ENCODE measurements at regions not wholly inside any gene's neighbourhood (a gene's known extent, or its start where the extent isn't known, plus 50 kb on each side); places are given as distances from the start of the nearest gene placed in this dataset.

DNA sequence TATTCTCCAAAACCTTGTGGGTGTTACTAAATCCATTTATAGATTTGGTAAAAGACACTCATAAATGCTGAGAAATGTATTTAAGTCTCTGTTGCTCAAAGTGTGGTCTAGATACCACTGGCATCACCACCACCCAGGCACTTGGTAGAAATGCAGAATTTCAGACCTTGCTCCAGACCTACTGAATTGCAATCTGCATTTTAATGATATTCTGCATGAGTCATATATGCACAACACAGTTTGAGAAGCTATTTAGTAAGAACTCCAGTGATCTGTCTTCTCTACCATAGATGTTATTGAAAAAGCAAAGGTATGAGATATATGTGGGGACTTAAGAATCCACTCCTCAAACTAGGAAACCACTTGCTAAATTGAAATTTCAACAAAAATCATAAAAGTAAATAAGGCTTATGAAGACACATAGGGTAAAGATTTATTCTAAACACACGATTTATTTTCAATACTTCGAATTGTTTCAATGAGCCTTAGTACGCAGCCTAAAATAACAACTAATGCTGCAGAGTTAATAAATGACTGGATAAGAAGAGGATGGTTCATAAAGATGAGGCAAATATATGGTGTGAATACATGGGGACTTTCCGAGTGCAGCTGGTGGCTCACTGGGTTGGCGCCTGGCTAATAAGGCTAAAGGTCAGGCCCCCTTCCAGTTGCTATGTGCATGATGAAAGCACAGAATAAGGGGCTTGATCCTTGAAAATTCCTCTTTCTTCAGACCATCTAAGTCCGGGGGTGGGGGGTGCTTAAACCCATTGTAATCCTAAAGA lies 813.3 kb downstream of the NR2F2 start:
- no peak overlapping the region for H2AFZ ChIP-seq (ENCODE audit: low read length, unreplicated experiment)
- no peak overlapping the region for H3K4me3 ChIP-seq (ENCODE audit: low read depth, low read length)
- H3K79me2 ChIP-seq (ENCODE audit: control insufficient read depth, insufficient read depth, low read length, unreplicated experiment): no peaks in the 10 kb centered on the region
- no peaks in the 10 kb centered on the region for H3K27me3 ChIP-seq (ENCODE audit: insufficient read depth, low read length)
- no peaks in the 10 kb centered on the region for H3K4me1 ChIP-seq (ENCODE audit: control insufficient read depth, insufficient read depth, low read length, unreplicated experiment)
- H3K27ac ChIP-seq (ENCODE audit: low read depth, low read length): no peak overlapping the region
- H3K36me3 ChIP-seq (ENCODE audit: insufficient read depth, low read length): no peaks in the 10 kb centered on the region

DNA sequence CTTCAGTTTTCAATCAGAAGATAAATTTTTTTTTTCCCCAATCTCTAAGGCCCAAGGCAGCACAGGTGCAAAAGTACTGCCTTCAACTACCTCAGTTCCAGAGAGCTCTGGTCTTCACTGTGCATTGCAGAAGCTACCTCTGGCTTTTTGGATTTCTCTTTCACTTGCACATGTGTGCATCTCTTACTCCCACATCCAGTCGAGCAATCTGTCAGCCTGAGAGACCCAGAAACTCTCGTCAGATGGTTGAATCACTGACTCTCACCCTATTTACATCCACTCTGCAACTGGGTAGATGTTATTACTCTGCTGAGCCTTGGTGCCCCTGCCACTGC lies 813.8 kb downstream of the NR2F2 start:
- Histone ChIP-seq H3K36me3 (ENCODE audit: insufficient read depth, low read length) (no peaks in the 10 kb centered on the region), H2AFZ (ENCODE audit: low read length, unreplicated experiment) (no peak overlapping the region), H3K4me1 (ENCODE audit: control insufficient read depth, insufficient read depth, low read length, unreplicated experiment) (no peaks in the 10 kb centered on the region), H3K79me2 (ENCODE audit: control insufficient read depth, insufficient read depth, low read length, unreplicated experiment) (no peaks in the 10 kb centered on the region), H3K4me3 (ENCODE audit: low read depth, low read length) (no peak overlapping the region), H3K27me3 (ENCODE audit: insufficient read depth, low read length) (no peaks in the 10 kb centered on the region), H3K27ac (ENCODE audit: low read depth, low read length) (no peak overlapping the region)

DNA sequence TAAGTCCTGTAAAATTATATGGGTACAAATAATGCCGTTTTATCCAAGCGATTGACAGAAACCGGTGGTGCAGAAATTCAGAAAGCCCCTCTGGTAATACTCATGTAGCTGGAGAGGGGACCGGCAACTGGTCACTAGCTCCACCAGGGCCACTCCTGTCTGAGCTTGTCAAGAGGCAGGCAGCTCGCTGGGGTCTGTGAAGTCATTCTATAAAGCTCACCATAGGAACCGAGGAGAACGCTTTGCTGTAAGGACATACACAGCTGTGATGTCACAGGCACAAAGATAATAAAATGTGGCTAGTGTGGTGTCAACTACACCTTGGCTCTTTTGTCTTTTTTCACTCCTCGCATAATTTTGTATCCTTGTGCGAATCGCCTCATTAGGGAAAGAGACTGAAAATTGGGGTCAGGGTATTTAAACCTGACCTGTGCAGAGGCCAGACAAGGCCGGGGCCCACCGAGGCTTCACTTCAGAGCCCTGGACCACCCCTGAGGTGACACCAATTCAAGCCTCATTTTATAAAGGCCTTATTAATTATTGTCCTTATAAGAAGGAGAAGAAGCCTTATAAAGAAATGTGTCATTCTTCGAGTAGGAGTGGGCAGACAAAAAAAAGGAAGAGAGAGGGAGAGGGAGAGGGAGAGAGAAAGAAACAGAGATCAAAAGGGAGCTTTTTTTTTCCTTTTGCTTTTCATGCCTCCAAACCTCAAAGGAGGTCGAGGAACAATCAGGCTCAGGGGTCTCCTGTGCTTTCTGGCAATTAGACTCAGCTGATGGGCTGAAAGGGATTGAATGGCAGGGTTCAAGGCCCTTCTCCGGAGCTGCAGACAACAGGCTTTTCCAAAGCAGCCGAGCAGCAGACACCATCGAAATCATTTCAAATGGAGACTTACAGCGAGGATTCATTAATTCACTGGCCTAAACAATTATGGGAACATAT lies 813.3 kb upstream of the ARRDC4 start:
- no peaks in the 10 kb centered on the region for H3K27me3 ChIP-seq (ENCODE audit: insufficient read depth, low read length)
- H3K36me3 ChIP-seq (ENCODE audit: insufficient read depth, low read length): no peaks in the 10 kb centered on the region
- no peaks in the 10 kb centered on the region for H3K79me2 ChIP-seq (ENCODE audit: control insufficient read depth, insufficient read depth, low read length, unreplicated experiment)
- no peak overlapping the region for H3K4me3 ChIP-seq (ENCODE audit: low read depth, low read length)
- H3K4me1 ChIP-seq (ENCODE audit: control insufficient read depth, insufficient read depth, low read length, unreplicated experiment): no peaks in the 10 kb centered on the region
- H3K27ac ChIP-seq (ENCODE audit: low read depth, low read length): no peak overlapping the region
- H2AFZ ChIP-seq (ENCODE audit: low read length, unreplicated experiment): no peak overlapping the region

DNA sequence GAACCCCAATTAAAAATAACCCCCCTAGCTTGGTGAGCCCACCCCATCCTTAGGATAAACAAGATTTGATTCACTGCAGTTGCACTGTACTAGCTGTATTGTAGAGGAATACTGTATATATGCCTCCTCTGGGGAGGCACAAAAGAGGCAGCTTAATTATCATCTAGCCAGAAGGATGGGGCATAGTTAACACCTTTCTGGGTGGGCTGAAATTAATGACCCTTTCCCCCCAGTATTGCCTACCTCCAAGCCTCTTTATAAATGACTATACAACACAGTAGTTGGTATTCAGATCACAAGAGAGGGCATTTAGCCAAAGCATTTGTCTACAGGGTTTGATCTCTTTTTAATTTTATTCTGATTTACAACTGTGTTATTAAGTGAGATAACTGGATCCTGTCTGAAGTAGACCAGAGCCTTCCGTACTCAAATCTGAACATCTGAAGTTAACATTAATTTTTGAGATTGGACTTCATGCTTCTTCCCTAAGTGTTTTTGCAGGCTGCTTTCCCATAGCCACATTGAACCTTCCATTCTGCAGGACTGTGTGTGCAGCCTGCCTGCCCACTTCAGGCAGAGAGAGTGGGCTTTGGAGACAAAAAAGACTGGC lies 807.0 kb upstream of the ARRDC4 start:
- Histone ChIP-seq H2AFZ (ENCODE audit: low read length, unreplicated experiment) (no peak overlapping the region), H3K36me3 (ENCODE audit: insufficient read depth, low read length) (no peaks in the 10 kb centered on the region), H3K4me1 (ENCODE audit: control insufficient read depth, insufficient read depth, low read length, unreplicated experiment) (no peaks in the 10 kb centered on the region), H3K4me3 (ENCODE audit: low read depth, low read length) (no peak overlapping the region), H3K27ac (ENCODE audit: low read depth, low read length) (no peak overlapping the region), H3K27me3 (ENCODE audit: insufficient read depth, low read length) (no peaks in the 10 kb centered on the region), H3K79me2 (ENCODE audit: control insufficient read depth, insufficient read depth, low read length, unreplicated experiment) (no peaks in the 10 kb centered on the region)

DNA sequence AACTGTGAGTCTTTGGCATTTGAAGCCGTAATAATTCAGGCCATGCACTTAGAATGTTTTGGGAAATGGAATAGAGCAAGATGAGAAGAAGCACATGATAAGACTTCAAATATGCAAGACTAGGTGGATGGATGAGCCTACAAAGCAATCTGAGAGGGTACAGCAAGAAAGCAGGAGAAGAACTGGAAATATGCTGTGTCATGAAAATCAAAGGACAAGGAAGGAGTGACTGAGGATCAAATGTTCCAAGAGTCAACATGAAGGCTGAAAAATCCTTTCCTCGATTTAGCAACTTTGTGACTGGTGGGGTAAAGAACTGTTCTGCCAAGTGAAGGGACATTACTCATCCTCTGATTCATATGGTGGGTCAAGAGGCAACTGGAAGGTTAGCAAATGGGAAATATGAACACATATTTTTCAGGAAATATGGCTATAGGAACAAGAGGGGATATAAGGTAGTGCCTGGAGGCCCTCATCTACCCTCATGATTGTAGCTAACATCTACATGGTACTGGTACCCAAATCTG lies 803.7 kb upstream of the ARRDC4 start:
- H2AFZ ChIP-seq (ENCODE audit: low read length, unreplicated experiment): no peak overlapping the region

DNA sequence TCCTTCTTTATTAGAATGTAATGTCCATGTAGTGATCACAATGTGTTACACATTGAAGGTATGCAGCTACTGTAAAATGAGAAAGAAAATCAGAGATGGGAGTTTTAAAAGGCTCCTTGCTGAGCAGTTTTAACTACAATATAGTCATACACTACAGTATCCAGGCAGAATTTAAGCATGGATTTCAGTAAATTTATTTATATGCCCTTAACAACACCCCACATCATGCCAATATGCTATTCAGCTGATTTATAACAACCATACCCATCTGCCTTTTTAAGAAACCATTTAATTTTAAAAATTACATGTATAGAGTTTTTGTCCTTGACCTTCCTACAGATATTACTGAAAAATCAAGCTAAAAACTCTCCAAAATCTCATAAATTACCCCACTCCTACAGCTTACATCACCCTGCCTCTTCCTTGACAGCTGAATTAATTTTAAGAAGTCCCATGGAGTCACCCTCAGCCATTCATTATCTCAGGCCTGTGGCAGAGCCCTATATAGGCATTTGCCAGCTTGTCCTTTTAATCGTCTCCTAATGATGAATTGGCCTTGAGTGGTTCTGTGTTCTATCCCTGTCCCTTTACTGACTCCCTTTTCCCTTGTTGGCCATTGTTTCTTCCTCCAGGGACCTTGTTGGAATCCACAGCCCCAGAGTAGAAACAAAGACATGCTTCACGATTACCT lies 797.6 kb upstream of the ARRDC4 start:
- Histone ChIP-seq H3K36me3 (ENCODE audit: insufficient read depth, low read length) (no peaks in the 10 kb centered on the region), H3K27ac (ENCODE audit: low read depth, low read length) (no peak overlapping the region), H3K27me3 (ENCODE audit: insufficient read depth, low read length) (no peaks in the 10 kb centered on the region), H3K4me1 (ENCODE audit: control insufficient read depth, insufficient read depth, low read length, unreplicated experiment) (no peaks in the 10 kb centered on the region), H2AFZ (ENCODE audit: low read length, unreplicated experiment) (no peak overlapping the region), H3K4me3 (ENCODE audit: low read depth, low read length) (no peak overlapping the region), H3K79me2 (ENCODE audit: control insufficient read depth, insufficient read depth, low read length, unreplicated experiment) (no peaks in the 10 kb centered on the region)

More for the DNA sequence above, 803.7 kb upstream of the ARRDC4 start:
- H3K36me3 ChIP-seq (ENCODE audit: insufficient read depth, low read length): no peaks in the 10 kb centered on the region
- H3K4me3 ChIP-seq (ENCODE audit: low read depth, low read length): no peak overlapping the region
- no peak overlapping the region for H3K27ac ChIP-seq (ENCODE audit: low read depth, low read length)
- no peaks in the 10 kb centered on the region for H3K79me2 ChIP-seq (ENCODE audit: control insufficient read depth, insufficient read depth, low read length, unreplicated experiment)
- H3K4me1 ChIP-seq (ENCODE audit: control insufficient read depth, insufficient read depth, low read length, unreplicated experiment): no peaks in the 10 kb centered on the region
- no peaks in the 10 kb centered on the region for H3K27me3 ChIP-seq (ENCODE audit: insufficient read depth, low read length)

DNA sequence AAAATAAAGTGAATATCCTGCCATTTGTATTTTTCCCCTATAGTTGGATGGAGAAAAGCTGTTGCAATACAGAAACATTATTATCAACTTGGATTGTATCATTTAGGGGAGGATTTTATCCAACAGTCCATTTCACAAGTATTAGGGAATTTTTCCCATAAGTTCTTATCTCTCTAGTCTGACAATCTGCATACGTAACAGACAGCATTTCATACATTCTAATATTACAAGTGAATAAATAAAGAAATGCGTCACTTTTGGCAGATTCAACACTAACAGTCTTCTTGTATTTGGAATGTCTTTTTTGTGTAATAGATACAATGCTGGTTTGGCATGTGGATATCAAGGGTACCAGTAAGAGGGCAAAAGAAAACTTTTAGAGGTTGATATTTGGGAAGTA lies 795.3 kb upstream of the ARRDC4 start:
- H2AFZ ChIP-seq (ENCODE audit: low read length, unreplicated experiment): no peak overlapping the region
- no peaks in the 10 kb centered on the region for H3K27me3 ChIP-seq (ENCODE audit: insufficient read depth, low read length)
- no peaks in the 10 kb centered on the region for H3K4me1 ChIP-seq (ENCODE audit: control insufficient read depth, insufficient read depth, low read length, unreplicated experiment)
- no peaks in the 10 kb centered on the region for H3K79me2 ChIP-seq (ENCODE audit: control insufficient read depth, insufficient read depth, low read length, unreplicated experiment)
- no peak overlapping the region for H3K27ac ChIP-seq (ENCODE audit: low read depth, low read length)
- no peaks in the 10 kb centered on the region for H3K36me3 ChIP-seq (ENCODE audit: insufficient read depth, low read length)
- H3K4me3 ChIP-seq (ENCODE audit: low read depth, low read length): no peak overlapping the region

DNA sequence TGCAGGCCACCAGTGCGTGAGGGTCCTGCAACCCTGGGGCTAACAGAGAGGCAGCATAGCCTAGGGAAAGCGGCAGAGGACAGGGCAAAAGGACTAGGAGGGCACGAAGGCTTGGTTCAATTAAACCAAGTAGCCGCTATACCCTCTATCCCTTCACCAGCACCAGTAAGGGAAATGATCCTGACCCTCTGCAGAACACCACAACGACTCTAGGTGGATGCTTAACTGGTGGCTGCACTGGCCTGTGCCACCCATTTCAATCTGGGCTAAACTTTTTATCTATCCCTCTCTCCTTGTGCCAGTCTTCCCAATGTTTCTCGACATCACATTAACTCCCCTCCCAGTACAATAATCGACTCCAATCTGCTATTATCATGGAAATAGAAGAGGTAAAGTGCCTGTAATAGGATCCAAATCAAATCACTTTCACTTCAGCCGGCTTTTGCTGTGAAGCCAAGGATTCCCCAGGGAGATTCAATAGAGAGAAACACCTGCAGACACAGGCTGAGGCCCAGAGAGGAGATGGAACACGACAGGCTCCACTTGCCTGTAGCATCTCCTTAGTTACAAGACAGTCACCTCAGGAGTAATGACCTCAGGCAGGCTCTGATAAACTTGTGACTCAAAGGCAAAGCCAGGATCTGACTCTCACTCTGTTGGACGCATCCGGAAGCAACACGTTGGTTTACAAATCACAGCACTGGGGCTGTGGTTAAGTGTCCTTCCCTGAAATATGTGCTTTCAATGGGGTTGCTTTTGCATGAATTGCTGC lies 791.6 kb upstream of the ARRDC4 start:
- no peaks in the 10 kb centered on the region for H3K79me2 ChIP-seq (ENCODE audit: control insufficient read depth, insufficient read depth, low read length, unreplicated experiment)
- no peak overlapping the region for H3K4me3 ChIP-seq (ENCODE audit: low read depth, low read length)
- no peak overlapping the region for H2AFZ ChIP-seq (ENCODE audit: low read length, unreplicated experiment)
- H3K27ac ChIP-seq (ENCODE audit: low read depth, low read length): no peak overlapping the region
- H3K27me3 ChIP-seq (ENCODE audit: insufficient read depth, low read length): no peaks in the 10 kb centered on the region
- H3K36me3 ChIP-seq (ENCODE audit: insufficient read depth, low read length): no peaks in the 10 kb centered on the region
- H3K4me1 ChIP-seq (ENCODE audit: control insufficient read depth, insufficient read depth, low read length, unreplicated experiment): no peaks in the 10 kb centered on the region

DNA sequence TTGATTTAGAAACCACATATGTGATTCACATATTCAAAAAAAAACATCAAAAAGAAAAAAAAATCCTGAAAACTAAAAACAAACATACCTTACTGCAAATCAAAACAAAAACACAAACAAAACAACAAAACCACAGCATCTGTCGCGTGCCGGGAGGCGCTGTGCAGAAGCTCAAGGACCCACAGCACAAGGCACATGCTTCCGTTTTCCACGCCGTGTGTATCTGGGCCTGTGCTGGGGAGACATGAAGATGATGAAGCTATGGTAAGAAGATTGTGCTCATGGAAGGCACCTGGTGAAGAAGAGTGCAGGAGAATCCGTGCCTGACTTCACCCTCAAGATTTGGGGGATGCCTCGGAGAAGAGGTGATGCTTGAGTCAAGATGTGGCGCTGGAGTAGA lies 788.9 kb upstream of the ARRDC4 start:
- H3K79me2 ChIP-seq (ENCODE audit: control insufficient read depth, insufficient read depth, low read length, unreplicated experiment): no peaks in the 10 kb centered on the region
- no peaks in the 10 kb centered on the region for H3K27me3 ChIP-seq (ENCODE audit: insufficient read depth, low read length)
- H3K27ac ChIP-seq (ENCODE audit: low read depth, low read length): no peak overlapping the region
- H3K4me3 ChIP-seq (ENCODE audit: low read depth, low read length): no peak overlapping the region
- no peaks in the 10 kb centered on the region for H3K36me3 ChIP-seq (ENCODE audit: insufficient read depth, low read length)
- no peak overlapping the region for H2AFZ ChIP-seq (ENCODE audit: low read length, unreplicated experiment)
- no peaks in the 10 kb centered on the region for H3K4me1 ChIP-seq (ENCODE audit: control insufficient read depth, insufficient read depth, low read length, unreplicated experiment)
